ENCODE measurements at regions not wholly inside any gene's neighbourhood (a gene's known extent, or its start where the extent isn't known, plus 50 kb on each side); places are given as distances from the start of the nearest gene placed in this dataset.

DNA sequence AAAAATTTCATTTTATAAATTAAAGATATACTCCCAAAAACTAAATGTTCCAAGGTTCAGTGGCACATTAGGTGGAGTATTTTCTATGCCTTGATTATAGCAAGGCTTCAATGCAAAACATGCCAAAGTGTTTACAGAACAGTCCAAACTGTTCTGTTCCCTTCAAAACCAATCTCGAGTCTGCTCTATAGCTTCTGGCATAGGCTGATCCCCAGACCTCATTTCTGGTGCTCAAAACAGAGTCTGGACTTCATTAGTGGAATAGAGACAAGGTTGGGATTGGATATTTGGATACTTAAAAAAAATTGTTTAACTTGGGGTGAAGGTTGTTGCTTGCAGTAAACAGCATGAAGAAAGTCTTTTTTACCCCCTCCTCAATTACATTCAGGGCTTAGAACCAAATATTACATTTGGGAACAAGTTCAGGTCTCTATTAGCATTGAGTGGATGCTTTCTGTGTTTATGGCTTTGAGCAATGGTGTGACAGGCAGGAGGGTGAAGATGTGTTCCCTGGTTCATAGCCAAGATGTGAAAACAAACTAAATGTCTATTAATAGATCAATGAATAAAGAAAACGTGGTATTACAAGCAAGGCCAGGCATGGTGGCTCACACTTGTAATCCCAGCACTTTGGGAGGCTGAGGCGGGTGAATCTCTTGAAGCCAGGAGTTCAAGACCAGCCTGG lies 208.1 kb upstream of the RND3 start:
- TF ChIP-seq, protein P1, sequence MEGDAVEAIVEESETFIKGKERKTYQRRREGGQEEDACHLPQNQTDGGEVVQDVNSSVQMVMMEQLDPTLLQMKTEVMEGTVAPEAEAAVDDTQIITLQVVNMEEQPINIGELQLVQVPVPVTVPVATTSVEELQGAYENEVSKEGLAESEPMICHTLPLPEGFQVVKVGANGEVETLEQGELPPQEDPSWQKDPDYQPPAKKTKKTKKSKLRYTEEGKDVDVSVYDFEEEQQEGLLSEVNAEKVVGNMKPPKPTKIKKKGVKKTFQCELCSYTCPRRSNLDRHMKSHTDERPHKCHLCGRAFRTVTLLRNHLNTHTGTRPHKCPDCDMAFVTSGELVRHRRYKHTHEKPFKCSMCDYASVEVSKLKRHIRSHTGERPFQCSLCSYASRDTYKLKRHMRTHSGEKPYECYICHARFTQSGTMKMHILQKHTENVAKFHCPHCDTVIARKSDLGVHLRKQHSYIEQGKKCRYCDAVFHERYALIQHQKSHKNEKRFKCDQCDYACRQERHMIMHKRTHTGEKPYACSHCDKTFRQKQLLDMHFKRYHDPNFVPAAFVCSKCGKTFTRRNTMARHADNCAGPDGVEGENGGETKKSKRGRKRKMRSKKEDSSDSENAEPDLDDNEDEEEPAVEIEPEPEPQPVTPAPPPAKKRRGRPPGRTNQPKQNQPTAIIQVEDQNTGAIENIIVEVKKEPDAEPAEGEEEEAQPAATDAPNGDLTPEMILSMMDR (IDR thresholded peaks at IDR 0.05), result no peak
- TF ChIP-seq POLR2A (IDR thresholded peaks at IDR 0.05), result no peak
- no peak overlapping the region for H3K4me3 ChIP-seq
- no peaks in the 10 kb centered on the region for H3K27me3 ChIP-seq
- no peak for DNase-seq
- no peak overlapping the region for H3K27ac ChIP-seq
- no peaks in the 10 kb centered on the region for H3K4me1 ChIP-seq
- no peaks in the 10 kb centered on the region for H3K9me3 ChIP-seq
- H3K36me3 ChIP-seq, result no peaks in the 10 kb centered on the region
- intact Hi-C loops (cut with DNase I; ENCODE audit: low total_unique reads), result no loop called here

DNA sequence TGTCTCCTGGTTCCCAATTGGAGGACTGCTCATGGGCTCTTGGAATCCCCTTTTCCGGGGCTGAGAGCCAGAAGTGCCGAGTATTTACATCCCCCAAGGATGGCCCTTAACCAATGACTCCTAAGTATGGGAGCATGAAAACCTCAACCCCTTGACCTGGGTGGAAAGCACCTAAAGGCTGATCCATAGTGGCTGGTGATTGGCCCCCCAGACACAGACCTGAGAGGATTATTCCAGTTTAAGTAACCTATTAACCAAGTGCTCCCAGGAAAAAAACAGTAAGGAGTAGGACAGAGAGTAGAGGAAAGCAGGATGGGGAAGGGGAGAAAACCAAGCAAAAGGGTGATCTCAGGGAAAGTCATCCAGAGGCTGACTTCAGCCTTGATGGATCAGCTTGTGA lies 206.1 kb upstream of the RND3 start:
- Histone ChIP-seq H3K27ac (no peak overlapping the region), H3K36me3 (no peaks in the 10 kb centered on the region), H3K9me3 (no peaks in the 10 kb centered on the region), H3K27me3 (no peaks in the 10 kb centered on the region), H3K4me3 (no peak overlapping the region), H3K4me1 (no peaks in the 10 kb centered on the region)
- no peak for DNase-seq
- TF ChIP-seq, protein P1 (IDR thresholded peaks at IDR 0.05), result no peak
- no peak for TF ChIP-seq POLR2A (IDR thresholded peaks at IDR 0.05)
- intact Hi-C loops (cut with DNase I; ENCODE audit: low total_unique reads), result no loop called here

DNA sequence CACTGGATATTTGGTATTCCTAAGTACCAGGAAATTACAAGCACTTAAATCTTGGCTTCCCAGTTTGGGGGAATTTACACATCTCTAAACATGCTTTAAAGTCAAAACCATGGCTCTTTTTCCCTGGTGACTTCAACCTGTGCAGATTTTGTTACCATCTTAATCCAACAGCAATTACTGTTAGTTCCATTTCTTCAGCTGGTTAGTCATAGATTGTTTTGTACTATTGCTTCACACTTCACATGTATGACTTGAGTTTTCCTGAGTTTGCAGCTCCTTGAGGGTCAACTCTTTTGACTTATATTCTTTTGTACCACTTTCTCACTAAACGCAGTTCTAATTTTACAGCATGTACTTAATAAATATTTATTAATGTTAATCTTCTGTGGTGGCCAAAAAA lies 203.4 kb upstream of the RND3 start:
- Histone ChIP-seq H3K9me3 (no peaks in the 10 kb centered on the region), H3K27ac (no peak overlapping the region), H3K4me3 (no peak overlapping the region), H3K27me3 (no peaks in the 10 kb centered on the region), H3K4me1 (no peaks in the 10 kb centered on the region), H3K36me3 (no peaks in the 10 kb centered on the region)
- intact Hi-C loops (cut with DNase I; ENCODE audit: low total_unique reads), result no loop called here
- no peak for DNase-seq
- TF ChIP-seq POLR2A (IDR thresholded peaks at IDR 0.05), result no peak
- TF ChIP-seq, protein P1 (IDR thresholded peaks at IDR 0.05), result no peak

DNA sequence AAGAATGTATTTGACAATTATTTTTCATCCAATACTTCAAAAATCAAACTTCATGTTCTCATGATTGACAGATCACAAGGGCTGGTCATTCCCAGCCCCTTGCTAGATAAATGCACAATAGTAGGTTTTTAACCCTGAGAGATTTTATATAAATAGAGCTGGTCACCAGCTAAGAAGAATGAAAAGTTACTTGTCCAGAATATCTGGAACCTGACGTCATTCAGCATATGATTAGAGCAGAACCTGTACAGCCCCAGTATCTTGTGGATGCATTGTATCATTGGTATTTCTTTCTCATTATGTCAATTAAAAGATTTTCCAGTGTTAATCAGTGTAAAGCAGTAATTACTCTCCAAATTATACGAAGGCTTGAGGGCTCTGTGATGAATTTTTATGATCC lies 202.8 kb upstream of the RND3 start:
- Histone ChIP-seq H3K4me3 (no peak overlapping the region), H3K27me3 (no peaks in the 10 kb centered on the region), H3K27ac (no peak overlapping the region), H3K9me3 (no peaks in the 10 kb centered on the region), H3K36me3 (no peaks in the 10 kb centered on the region), H3K4me1 (no peaks in the 10 kb centered on the region)
- DNase-seq, result no peak
- intact Hi-C loops (cut with DNase I; ENCODE audit: low total_unique reads), result no loop called here
- TF ChIP-seq POLR2A (IDR thresholded peaks at IDR 0.05), result no peak
- TF ChIP-seq, protein P1 (IDR thresholded peaks at IDR 0.05), result no peak

DNA sequence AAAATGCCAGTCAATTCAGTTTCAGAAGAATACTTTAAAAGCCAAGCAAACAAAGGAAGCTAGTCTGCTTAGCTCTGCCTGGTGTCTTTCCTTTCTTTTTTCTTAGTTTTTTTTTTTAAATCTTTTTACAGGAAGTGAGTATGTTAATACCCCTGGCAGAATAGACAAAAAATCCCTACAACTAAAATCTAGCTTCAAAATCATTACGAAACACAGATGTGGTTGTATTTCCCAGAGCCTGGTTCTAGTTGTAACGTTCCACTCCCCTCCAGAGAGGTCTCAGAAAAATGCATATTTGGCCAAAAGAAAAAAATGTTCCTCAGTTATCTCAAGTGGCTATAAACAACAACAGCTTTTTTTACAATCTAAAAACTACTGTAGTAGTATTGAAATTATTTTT lies 202.1 kb upstream of the RND3 start:
- TF ChIP-seq POLR2A (IDR thresholded peaks at IDR 0.05), result no peak
- TF ChIP-seq, protein P1 (IDR thresholded peaks at IDR 0.05), result no peak
- H3K4me1 ChIP-seq, result no peaks in the 10 kb centered on the region
- no peak overlapping the region for H3K4me3 ChIP-seq
- intact Hi-C loops (cut with DNase I; ENCODE audit: low total_unique reads), result no loop called here
- DNase-seq, result no peak
- H3K9me3 ChIP-seq, result no peaks in the 10 kb centered on the region
- H3K36me3 ChIP-seq, result no peaks in the 10 kb centered on the region
- H3K27ac ChIP-seq, result no peak overlapping the region
- H3K27me3 ChIP-seq, result no peaks in the 10 kb centered on the region
